B cell (primary cell): ENCODE measurements at regions not wholly inside any gene's neighbourhood (a gene's known extent, or its start where the extent isn't known, plus 50 kb on each side); places are given as distances from the start of the nearest gene placed in this dataset.

ENCODE experiments used
- ATAC-seq: fragments of 200-7000 bp; cut with Tn5 transposase; one replicate; pipeline ENCODE4 v1.10.0; 2021; ENCODE audit warnings: low read depth, mild to moderate bottlenecking, moderate number of reproducible peaks, moderate library complexity
- CTCF ChIA-PET: fragments of 350-600 bp; sonication (Branson Sonifier 250); formaldehyde crosslinking; loops from one replicate; lab custom pipeline; 2021; ENCODE audit warnings: antibody characterized with exemption, inconsistent platforms; lab: Charles Lee
- POLR2A ChIA-PET: fragments of 350-600 bp; sonication (Branson Sonifier 250); formaldehyde crosslinking; loops from one replicate; lab custom pipeline; 2021; ENCODE audit warnings: antibody characterized with exemption; lab: Charles Lee
- DNase-seq: peaks from one replicate; pipeline ENCODE4 v3.0.0; 2013
- H2AFZ ChIP-seq: 2 replicates; pipeline ENCODE4 v1.6.1; 2012; ENCODE audit warnings: mild to moderate bottlenecking, low read depth, low read length; ENCODE audit not compliant: insufficient read depth, poor library complexity, severe bottlenecking
- H3K27ac ChIP-seq, 2 donors: 1 replicate in 1 of 2; 2 replicates in 1 of 2; pipeline ENCODE4 v1.5.1; 2012 to 2013; ENCODE audit warnings: low read length in 2 of 2, mild to moderate bottlenecking in 2 of 2, moderate library complexity in 1 of 2
- H3K27me3 ChIP-seq, 4 experiments: fragments of 200-600 bp in 1 of 4; sonication (generic) in 1 of 4; replicated peaks in 1 of 4; 1 replicate in 2 of 4; 2 replicates in 2 of 4; pipeline versions ENCODE4 v1.6.1 to v1.7.0; 2013 to 2016; ENCODE audit warnings: low read length in 3 of 4, mild to moderate bottlenecking in 2 of 4, mixed read lengths in 1 of 4, moderate library complexity in 1 of 4; ENCODE audit not compliant: insufficient read depth in 4 of 4, control insufficient read depth in 3 of 4; ENCODE audit errors: control extremely low read depth in 1 of 4
- H3K36me3 ChIP-seq, 2 experiments: replicated peaks in 1 of 2; 1 replicate in 1 of 2; 2 replicates in 1 of 2; pipeline versions ENCODE4 v1.6.1 to v1.7.1; 2013; ENCODE audit warnings: low read length in 1 of 2; ENCODE audit not compliant: insufficient read depth in 2 of 2, control insufficient read depth in 1 of 2; ENCODE audit errors: control extremely low read depth in 1 of 2, extremely low read depth in 1 of 2
- H3K4me1 ChIP-seq, 2 donors: fragments of 200-600 bp in 1 of 2; sonication (generic) in 1 of 2; 1 replicate in 1 of 2; 2 replicates in 1 of 2; pipeline versions ENCODE4 v1.5.1 to v1.6.1; 2013 to 2017; ENCODE audit warnings: low read length in 2 of 2; ENCODE audit not compliant: control insufficient read depth in 2 of 2, insufficient read depth in 2 of 2
- H3K4me2 ChIP-seq: replicated peaks from 2 replicates; pipeline ENCODE3; 2012; ENCODE audit warnings: mild to moderate bottlenecking, low read depth, low read length; ENCODE audit not compliant: poor library complexity, severe bottlenecking
- H3K4me3 ChIP-seq, 5 experiments: fragments of 200-600 bp in 1 of 5; sonication (generic) in 1 of 5; 1 replicate in 3 of 5; 2 replicates in 2 of 5; pipeline versions ENCODE4 v1.5.1 to v1.7.0; 2011 to 2016; ENCODE audit warnings: low read length in 4 of 5, mild to moderate bottlenecking in 4 of 5, low read depth in 2 of 5, control low read depth in 1 of 5, moderate library complexity in 1 of 5; ENCODE audit not compliant: insufficient read depth in 1 of 5; ENCODE audit errors: control extremely low read depth in 1 of 5, extremely low read depth in 1 of 5
- H3K79me2 ChIP-seq: fragments of 200-600 bp; sonication (generic); one replicate; pipeline ENCODE4 v1.6.0; 2016; ENCODE audit warnings: low read length; ENCODE audit not compliant: control insufficient read depth, insufficient read depth
- H3K9ac ChIP-seq: fragments of 200-600 bp; sonication (generic); 2 replicates; pipeline ENCODE4 v1.6.1; 2017; ENCODE audit warnings: mild to moderate bottlenecking, low read length, moderate library complexity
- H3K9me3 ChIP-seq, 3 donors: one replicate each; pipeline versions ENCODE4 v1.6.1 to v1.7.1; 2013; ENCODE audit warnings: low read length in 2 of 3; ENCODE audit not compliant: control insufficient read depth in 2 of 3, insufficient read depth in 1 of 3; ENCODE audit errors: control extremely low read depth in 1 of 3
- H4K20me1 ChIP-seq: 2 replicates; pipeline ENCODE4 v1.6.0; 2012; ENCODE audit warnings: mild to moderate bottlenecking, low read length; ENCODE audit not compliant: insufficient read depth, control insufficient read depth, poor library complexity, severe bottlenecking
- H3K27ac Mint-ChIP-seq: one replicate; pipeline ENCODE4 v1.8.0; 2021; ENCODE audit warnings: mixed read lengths
- H3K27me3 Mint-ChIP-seq: one replicate; pipeline ENCODE4 v1.8.0; 2021; ENCODE audit warnings: mixed read lengths
- H3K4me1 Mint-ChIP-seq: one replicate; pipeline ENCODE4 v1.8.0; 2021; ENCODE audit warnings: mixed read lengths
- H3K4me3 Mint-ChIP-seq: one replicate; pipeline ENCODE4 v1.8.0; 2021; ENCODE audit warnings: mixed read lengths
- H3K9me3 Mint-ChIP-seq: one replicate; pipeline ENCODE4 v1.8.0; 2022; ENCODE audit warnings: mixed read lengths; ENCODE audit not compliant: insufficient read depth
- CTCF ChIP-seq: fragments of 200-600 bp; IDR thresholded peaks from one replicate; pipeline ENCODE4 v1.8.0; 2022; ENCODE audit warnings: antibody characterized with exemption, mild to moderate bottlenecking
- EZH2 ChIP-seq: IDR thresholded peaks from 2 replicates; pipeline ENCODE4 v1.6.1; 2012; ENCODE audit warnings: borderline replicate concordance, low read depth, mild to moderate bottlenecking, moderate library complexity, low read length; ENCODE audit not compliant: insufficient read depth, poor library complexity, severe bottlenecking
- WGBS: methylation state at CpG from one replicate; pipeline ENCODE4 v1.1.5; 2013; ENCODE audit warnings: missing lambda C conversion rate; ENCODE audit not compliant: insufficient coverage; 5-methylcytosine and 5-hydroxymethylcytosine counted together
- intact Hi-C: fragments of 100-400 bp; cut with micrococcal nuclease; formaldehyde crosslinking; loops from one replicate; pipeline ENCODE4 v1.10.0; 2022

GRCh38 chr18:73286584-73286983 lies 418.8 kb upstream of the NETO1 start:
- no peaks in the 10 kb centered on the region for H3K79me2 ChIP-seq
- H3K27ac ChIP-seq: no peak overlapping the region
- ATAC-seq: no peak
- no peak for TF ChIP-seq EZH2
- TF ChIP-seq CTCF: no peak
- H3K27ac Mint-ChIP-seq: no peak overlapping the region
- H3K4me1 Mint-ChIP-seq: no peaks in the 10 kb centered on the region
- no peak for DNase-seq
- ChIA-PET CTCF (no interaction called here), POLR2A (no interaction called here)
- H3K9me3 ChIP-seq: no peaks in the 10 kb centered on the region
- H3K9me3 Mint-ChIP-seq: no peaks in the 10 kb centered on the region
- no peaks in the 10 kb centered on the region for H3K27me3 Mint-ChIP-seq
- H3K4me1 ChIP-seq: no peaks in the 10 kb centered on the region
- 75% methylated on average over 3 of the region's 5 CpGs for WGBS
- no peak overlapping the region for H3K4me3 Mint-ChIP-seq
- H3K9ac ChIP-seq: no peak overlapping the region
- intact Hi-C loops: no loop called here
- no peak overlapping the region for H3K4me2 ChIP-seq
- no peaks in the 10 kb centered on the region for H4K20me1 ChIP-seq
- no peak overlapping the region for H3K4me3 ChIP-seq
- no peaks in the 10 kb centered on the region for H3K27me3 ChIP-seq
- no peak overlapping the region for H2AFZ ChIP-seq
- H3K36me3 ChIP-seq: no peaks in the 10 kb centered on the region

- Mint-ChIP-seq H3K4me1 (no peaks in the 10 kb centered on the region), H3K27ac (no peak overlapping the region), H3K27me3 (no peaks in the 10 kb centered on the region), H3K4me3 (no peak overlapping the region), H3K9me3 (no peaks in the 10 kb centered on the region)
- DNase-seq: no peak
- Histone ChIP-seq H3K36me3 (no peaks in the 10 kb centered on the region), H3K4me2 (no peak overlapping the region), H3K9me3 (no peaks in the 10 kb centered on the region), H3K79me2 (no peaks in the 10 kb centered on the region), H2AFZ (no peak overlapping the region), H3K4me3 (no peak overlapping the region), H3K27me3 (no peaks in the 10 kb centered on the region), H3K27ac (no peak overlapping the region), H4K20me1 (no peaks in the 10 kb centered on the region), H3K9ac (no peak overlapping the region), H3K4me1 (no peaks in the 10 kb centered on the region)
- intact Hi-C loops: no loop called here
- TF ChIP-seq EZH2 (no peak), CTCF (no peak)
- ChIA-PET CTCF (no interaction called here), POLR2A (no interaction called here)
- WGBS: 93% methylated on average over 4 of the region's 5 CpGs
- no peak for ATAC-seq
Measured at GRCh38 chr18:73283788-73284187, 416.0 kb upstream of the NETO1 start.
